ENCODE measurements at regions not wholly inside any gene's neighbourhood (a gene's known extent, or its start where the extent isn't known, plus 50 kb on each side); places are given as distances from the start of the nearest gene placed in this dataset.

- H3K9me3 ChIP-seq = no peaks in the 10 kb centered on the region
- no peak overlapping the region for H3K4me3 ChIP-seq
- intact Hi-C loops (cut with DNase I; ENCODE audit: low total_unique reads) = no loop called here
- H3K27me3 ChIP-seq = no peaks in the 10 kb centered on the region
- no peak overlapping the region for H3K27ac ChIP-seq
- no peak for DNase-seq (ENCODE audit: low spot score in 2 of 2)
- no peaks in the 10 kb centered on the region for H3K4me1 ChIP-seq
- no peaks in the 10 kb centered on the region for H3K36me3 ChIP-seq
- TF ChIP-seq POLR2AphosphoS5 (IDR thresholded peaks at IDR 0.05) = no peak
- TF ChIP-seq POLR2A (IDR thresholded peaks at IDR 0.05) = no peak
- TF ChIP-seq, protein P1, sequence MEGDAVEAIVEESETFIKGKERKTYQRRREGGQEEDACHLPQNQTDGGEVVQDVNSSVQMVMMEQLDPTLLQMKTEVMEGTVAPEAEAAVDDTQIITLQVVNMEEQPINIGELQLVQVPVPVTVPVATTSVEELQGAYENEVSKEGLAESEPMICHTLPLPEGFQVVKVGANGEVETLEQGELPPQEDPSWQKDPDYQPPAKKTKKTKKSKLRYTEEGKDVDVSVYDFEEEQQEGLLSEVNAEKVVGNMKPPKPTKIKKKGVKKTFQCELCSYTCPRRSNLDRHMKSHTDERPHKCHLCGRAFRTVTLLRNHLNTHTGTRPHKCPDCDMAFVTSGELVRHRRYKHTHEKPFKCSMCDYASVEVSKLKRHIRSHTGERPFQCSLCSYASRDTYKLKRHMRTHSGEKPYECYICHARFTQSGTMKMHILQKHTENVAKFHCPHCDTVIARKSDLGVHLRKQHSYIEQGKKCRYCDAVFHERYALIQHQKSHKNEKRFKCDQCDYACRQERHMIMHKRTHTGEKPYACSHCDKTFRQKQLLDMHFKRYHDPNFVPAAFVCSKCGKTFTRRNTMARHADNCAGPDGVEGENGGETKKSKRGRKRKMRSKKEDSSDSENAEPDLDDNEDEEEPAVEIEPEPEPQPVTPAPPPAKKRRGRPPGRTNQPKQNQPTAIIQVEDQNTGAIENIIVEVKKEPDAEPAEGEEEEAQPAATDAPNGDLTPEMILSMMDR (IDR thresholded peaks at IDR 0.05) = no peak
Measured at GRCh38 chr12:13811061-13811460, 170.3 kb downstream of the GRIN2B start.

- H3K4me1 ChIP-seq = no peaks in the 10 kb centered on the region
- TF ChIP-seq, protein P1 (IDR thresholded peaks at IDR 0.05) = no peak
- TF ChIP-seq POLR2AphosphoS5 (IDR thresholded peaks at IDR 0.05) (no peak), POLR2A (IDR thresholded peaks at IDR 0.05) (no peak)
- intact Hi-C loops (cut with DNase I; ENCODE audit: low total_unique reads) = no loop called here
- H3K4me3 ChIP-seq = no peak overlapping the region
- no peaks in the 10 kb centered on the region for H3K9me3 ChIP-seq
- no peak for DNase-seq (ENCODE audit: low spot score in 2 of 2)
- no peaks in the 10 kb centered on the region for H3K27me3 ChIP-seq
- H3K36me3 ChIP-seq = no peaks in the 10 kb centered on the region
- no peak overlapping the region for H3K27ac ChIP-seq
Measured at GRCh38 chr12:13805041-13805440, 176.4 kb downstream of the GRIN2B start.

DNA sequence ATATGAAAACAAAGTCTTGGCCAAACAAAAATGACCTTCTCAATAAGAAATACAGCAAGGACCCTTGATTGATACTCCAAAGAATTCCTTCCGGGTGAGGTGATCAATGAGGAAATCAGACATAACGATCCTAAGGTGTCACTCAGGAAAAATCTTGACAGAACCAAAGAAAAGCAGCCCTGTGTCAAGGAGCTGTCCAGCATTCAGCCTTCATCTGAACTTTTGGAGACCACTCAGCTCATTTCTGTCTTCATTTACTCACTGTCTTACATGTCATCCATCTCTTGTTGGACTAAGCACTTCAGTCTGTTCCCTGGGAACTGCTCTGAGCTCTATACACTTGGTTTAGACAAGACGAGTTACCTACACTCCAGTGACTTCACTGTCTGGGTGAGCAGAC is 179.9 kb downstream of the GRIN2B start:
- intact Hi-C loops (cut with DNase I; ENCODE audit: low total_unique reads) = no loop called here
- no peak overlapping the region for H3K27ac ChIP-seq
- H3K9me3 ChIP-seq = no peaks in the 10 kb centered on the region
- no peaks in the 10 kb centered on the region for H3K36me3 ChIP-seq
- no peaks in the 10 kb centered on the region for H3K4me1 ChIP-seq
- TF ChIP-seq, protein P1 (IDR thresholded peaks at IDR 0.05) = no peak
- TF ChIP-seq POLR2A (IDR thresholded peaks at IDR 0.05) (no peak), POLR2AphosphoS5 (IDR thresholded peaks at IDR 0.05) (no peak)
- no peak overlapping the region for H3K4me3 ChIP-seq
- no peak for DNase-seq (ENCODE audit: low spot score in 2 of 2)
- no peaks in the 10 kb centered on the region for H3K27me3 ChIP-seq

- no peak for DNase-seq (ENCODE audit: low spot score in 2 of 2)
- H3K36me3 ChIP-seq = no peaks in the 10 kb centered on the region
- no peaks in the 10 kb centered on the region for H3K27me3 ChIP-seq
- no peaks in the 10 kb centered on the region for H3K4me1 ChIP-seq
- no peak overlapping the region for H3K4me3 ChIP-seq
- TF ChIP-seq POLR2AphosphoS5 (IDR thresholded peaks at IDR 0.05) = no peak
- TF ChIP-seq, protein P1 (IDR thresholded peaks at IDR 0.05) = no peak
- no peak for TF ChIP-seq POLR2A (IDR thresholded peaks at IDR 0.05)
- H3K9me3 ChIP-seq = no peaks in the 10 kb centered on the region
- intact Hi-C loops (cut with DNase I; ENCODE audit: low total_unique reads) = no loop called here
- H3K27ac ChIP-seq = no peak overlapping the region
Measured at GRCh38 chr12:13799574-13799973, 181.8 kb downstream of the GRIN2B start.

DNA sequence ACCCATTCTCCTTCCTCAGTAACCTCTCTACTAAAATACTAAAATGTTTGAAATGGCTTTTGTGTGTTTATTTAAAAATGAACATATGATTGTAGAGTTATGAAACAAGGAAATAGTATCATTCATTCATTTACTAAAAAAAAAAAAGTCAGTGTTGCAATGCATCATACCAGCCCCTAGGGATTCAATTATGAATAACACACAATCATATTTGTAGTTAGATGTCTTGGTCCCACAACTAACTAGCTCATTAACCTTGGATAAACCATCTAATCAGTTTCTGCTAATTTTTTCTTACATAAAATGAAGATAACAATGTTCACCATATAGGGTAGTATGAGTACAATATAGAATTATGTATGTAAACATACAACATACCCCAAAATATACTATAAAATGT is 183.2 kb downstream of the GRIN2B start:
- no peaks in the 10 kb centered on the region for H3K36me3 ChIP-seq
- intact Hi-C loops (cut with DNase I; ENCODE audit: low total_unique reads) = no loop called here
- TF ChIP-seq, protein P1 (IDR thresholded peaks at IDR 0.05) = no peak
- no peak for TF ChIP-seq POLR2AphosphoS5 (IDR thresholded peaks at IDR 0.05)
- TF ChIP-seq POLR2A (IDR thresholded peaks at IDR 0.05) = no peak

More for the DNA sequence above, 183.2 kb downstream of the GRIN2B start:
- Histone ChIP-seq H3K4me3 (no peak overlapping the region), H3K27me3 (no peaks in the 10 kb centered on the region), H3K9me3 (no peaks in the 10 kb centered on the region), H3K27ac (no peak overlapping the region), H3K4me1 (no peaks in the 10 kb centered on the region)
- no peak for DNase-seq (ENCODE audit: low spot score in 2 of 2)

Measured in breast epithelium (tissue), 4 donors.